ENCODE measurements at regions not wholly inside any gene's neighbourhood (a gene's known extent, or its start where the extent isn't known, plus 50 kb on each side); places are given as distances from the start of the nearest gene placed in this dataset.

DNA sequence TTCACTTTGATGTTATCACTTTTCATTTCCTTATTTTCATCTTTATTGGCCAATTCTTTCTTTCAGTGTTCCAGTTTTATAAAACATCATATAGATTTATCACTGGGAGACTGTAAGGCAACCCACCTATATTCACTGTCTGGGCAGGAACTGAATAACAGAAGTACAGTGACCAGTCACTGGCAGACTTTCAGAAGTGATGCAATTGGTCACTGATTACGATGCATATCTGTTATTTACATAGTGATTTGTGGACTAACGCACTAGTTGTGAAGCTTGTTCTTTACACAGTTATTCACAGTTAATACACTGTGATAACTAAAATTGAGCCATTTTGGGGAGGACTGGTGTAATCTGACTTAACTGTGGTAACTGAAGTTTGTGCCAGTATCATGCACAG is 190.2 kb upstream of the DPH6 start:
- DNase-seq, result no peak
- Histone ChIP-seq H3K36me3 (no peaks in the 10 kb centered on the region), H3K27me3 (no peaks in the 10 kb centered on the region), H3K9me3 (no peaks in the 10 kb centered on the region), H3K4me3 (ENCODE audit: low read depth, low read length) (no peak overlapping the region), H3K4me1 (peaks cover 4% of the 10 kb centered on the region)
- TF ChIP-seq, protein P1, sequence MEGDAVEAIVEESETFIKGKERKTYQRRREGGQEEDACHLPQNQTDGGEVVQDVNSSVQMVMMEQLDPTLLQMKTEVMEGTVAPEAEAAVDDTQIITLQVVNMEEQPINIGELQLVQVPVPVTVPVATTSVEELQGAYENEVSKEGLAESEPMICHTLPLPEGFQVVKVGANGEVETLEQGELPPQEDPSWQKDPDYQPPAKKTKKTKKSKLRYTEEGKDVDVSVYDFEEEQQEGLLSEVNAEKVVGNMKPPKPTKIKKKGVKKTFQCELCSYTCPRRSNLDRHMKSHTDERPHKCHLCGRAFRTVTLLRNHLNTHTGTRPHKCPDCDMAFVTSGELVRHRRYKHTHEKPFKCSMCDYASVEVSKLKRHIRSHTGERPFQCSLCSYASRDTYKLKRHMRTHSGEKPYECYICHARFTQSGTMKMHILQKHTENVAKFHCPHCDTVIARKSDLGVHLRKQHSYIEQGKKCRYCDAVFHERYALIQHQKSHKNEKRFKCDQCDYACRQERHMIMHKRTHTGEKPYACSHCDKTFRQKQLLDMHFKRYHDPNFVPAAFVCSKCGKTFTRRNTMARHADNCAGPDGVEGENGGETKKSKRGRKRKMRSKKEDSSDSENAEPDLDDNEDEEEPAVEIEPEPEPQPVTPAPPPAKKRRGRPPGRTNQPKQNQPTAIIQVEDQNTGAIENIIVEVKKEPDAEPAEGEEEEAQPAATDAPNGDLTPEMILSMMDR (IDR thresholded peaks at IDR 0.05; ENCODE audit: low read depth, low read length), result no peak

DNA sequence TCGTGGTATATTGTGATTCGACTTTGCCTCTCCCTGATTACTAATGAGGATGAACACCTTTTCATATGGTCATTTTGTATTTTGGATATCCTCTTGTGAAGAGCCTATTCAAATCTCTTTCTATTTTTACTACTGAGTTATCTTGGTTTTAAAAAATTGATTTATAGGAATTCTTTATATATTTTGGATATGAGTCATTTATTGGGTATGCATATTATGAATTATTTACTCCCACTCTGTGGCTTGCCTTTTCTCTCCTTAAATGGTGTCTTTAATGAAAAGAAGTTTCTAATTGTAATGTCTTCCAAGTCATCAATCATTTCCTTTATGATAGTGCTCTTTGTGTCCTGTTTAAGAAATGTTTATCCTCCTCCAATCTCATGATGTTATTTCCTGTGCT is 191.5 kb upstream of the DPH6 start:
- Histone ChIP-seq H3K27me3 (no peaks in the 10 kb centered on the region), H3K4me3 (ENCODE audit: low read depth, low read length) (no peak overlapping the region), H3K36me3 (no peaks in the 10 kb centered on the region), H3K9me3 (no peaks in the 10 kb centered on the region), H3K4me1 (peaks cover 4% of the 10 kb centered on the region)
- DNase-seq, result no peak
- TF ChIP-seq, protein P1 (IDR thresholded peaks at IDR 0.05; ENCODE audit: low read depth, low read length), result no peak

- no peak for DNase-seq
- TF ChIP-seq, protein P1 (IDR thresholded peaks at IDR 0.05; ENCODE audit: low read depth, low read length), result no peak
- Histone ChIP-seq H3K9me3 (no peaks in the 10 kb centered on the region), H3K36me3 (no peaks in the 10 kb centered on the region), H3K27me3 (no peaks in the 10 kb centered on the region), H3K4me1 (peaks cover 4% of the 10 kb centered on the region), H3K4me3 (ENCODE audit: low read depth, low read length) (no peak overlapping the region)
These were observed 192.4 kb upstream of the DPH6 start for GRCh38 chr15:35738370-35738769.

DNA sequence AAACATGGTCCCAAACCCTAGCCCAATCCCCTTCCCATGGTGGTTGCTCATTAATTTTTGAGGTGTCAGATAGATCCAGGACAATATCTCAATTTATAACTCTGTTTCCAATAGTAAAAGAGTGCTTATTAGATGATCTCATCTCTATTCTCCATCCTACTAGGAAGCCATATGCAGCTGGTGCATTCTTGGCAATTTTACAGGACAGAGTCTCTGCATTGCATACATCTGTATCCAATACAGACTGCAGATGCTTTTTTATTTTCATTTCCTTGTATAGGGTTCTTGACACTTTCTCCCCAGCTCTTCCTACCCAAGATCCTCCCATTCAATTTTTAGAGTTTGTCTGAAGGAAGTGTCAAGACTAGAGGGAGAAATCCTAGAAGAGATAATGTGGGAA is 194.8 kb upstream of the DPH6 start:
- Histone ChIP-seq H3K36me3 (no peaks in the 10 kb centered on the region), H3K4me1 (peaks cover 4% of the 10 kb centered on the region), H3K9me3 (no peaks in the 10 kb centered on the region), H3K27me3 (no peaks in the 10 kb centered on the region), H3K4me3 (ENCODE audit: low read depth, low read length) (no peak overlapping the region)
- TF ChIP-seq, protein P1 (IDR thresholded peaks at IDR 0.05; ENCODE audit: low read depth, low read length), result no peak
- DNase-seq, result no peak

DNA sequence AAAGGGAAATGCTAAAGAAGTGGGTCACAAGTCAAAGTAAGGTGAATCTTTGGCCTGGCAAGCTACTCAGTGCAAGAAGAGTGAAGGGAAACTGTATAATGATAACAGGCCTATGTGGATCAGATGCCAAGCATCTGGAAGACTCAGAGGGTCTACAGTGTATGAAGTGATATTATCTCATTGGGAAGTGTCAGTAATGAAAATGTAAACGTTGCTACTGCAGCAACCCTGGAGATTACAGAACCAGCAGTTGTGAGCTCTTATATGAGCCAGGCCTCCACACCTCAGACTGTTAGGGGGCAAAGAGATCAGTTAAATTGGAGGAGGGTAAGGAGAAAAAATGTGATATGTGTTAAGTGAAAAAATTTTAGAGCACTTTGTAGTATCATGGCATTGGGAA is 195.4 kb upstream of the DPH6 start:
- Histone ChIP-seq H3K4me3 (ENCODE audit: low read depth, low read length) (no peak overlapping the region), H3K36me3 (no peaks in the 10 kb centered on the region), H3K9me3 (no peaks in the 10 kb centered on the region), H3K27me3 (no peaks in the 10 kb centered on the region), H3K4me1 (peaks cover 6% of the 10 kb centered on the region)
- DNase-seq, result no peak
- TF ChIP-seq, protein P1 (IDR thresholded peaks at IDR 0.05; ENCODE audit: low read depth, low read length), result no peak

DNA sequence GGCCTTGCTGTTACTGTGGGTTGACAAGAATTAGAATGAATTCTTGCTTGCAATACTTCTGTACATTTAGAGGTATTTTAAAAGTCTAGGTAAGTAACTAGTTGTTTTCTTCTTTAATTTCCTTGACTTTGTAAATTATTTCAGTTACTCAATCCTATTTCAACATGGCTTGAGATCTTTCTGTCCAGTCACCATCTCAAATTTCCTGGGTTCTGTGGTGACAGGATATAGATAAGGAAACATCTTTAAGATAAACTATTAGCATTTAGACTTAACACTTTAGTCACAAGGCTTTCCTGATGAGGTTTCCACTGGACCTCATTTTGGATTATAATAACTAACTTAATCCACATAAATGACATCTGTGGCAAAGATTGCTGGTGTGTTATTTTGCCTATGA is 195.9 kb upstream of the DPH6 start:
- no peaks in the 10 kb centered on the region for H3K27me3 ChIP-seq
- H3K4me1 ChIP-seq, result peaks cover 7% of the 10 kb centered on the region
- TF ChIP-seq, protein P1 (IDR thresholded peaks at IDR 0.05; ENCODE audit: low read depth, low read length), result no peak

More for the DNA sequence above, 195.9 kb upstream of the DPH6 start:
- no peak for DNase-seq
- H3K4me3 ChIP-seq (ENCODE audit: low read depth, low read length), result no peak overlapping the region
- H3K36me3 ChIP-seq, result no peaks in the 10 kb centered on the region
- H3K9me3 ChIP-seq, result no peaks in the 10 kb centered on the region

Data from BE2C (cell line).